ENCODE measurements at regions not wholly inside any gene's neighbourhood (a gene's known extent, or its start where the extent isn't known, plus 50 kb on each side); places are given as distances from the start of the nearest gene placed in this dataset.

- TF ChIP-seq CTCF (IDR thresholded peaks at IDR 0.05) (no peak), EP300 (IDR thresholded peaks at IDR 0.05) (no peak), POLR2AphosphoS5 (IDR thresholded peaks at IDR 0.05) (no peak)
Measured at GRCh38 chr9:12631866-12632265, 61.3 kb upstream of the TYRP1 start.

All from gastroesophageal sphincter (tissue), 3 donors.